Activated CD4-positive, alpha-beta T cell treated with anti-CD3 and anti-CD28 coated beads for 36 hours (primary cell): ENCODE measurements at regions not wholly inside any gene's neighbourhood (a gene's known extent, or its start where the extent isn't known, plus 50 kb on each side); places are given as distances from the start of the nearest gene placed in this dataset.
A peak's percentile ranks its signal among the peaks of the same experiment; 100 is the strongest.

Source experiments
- ATAC-seq: fragments of 200-7000 bp; cut with Tn5 transposase; one replicate; pipeline ENCODE4 v1.10.0; 2021; ENCODE audit warnings: mild to moderate bottlenecking, moderate library complexity
- CTCF ChIA-PET: fragments of 350-600 bp; sonication (Branson Sonifier 250); formaldehyde crosslinking; loops from one replicate; lab custom pipeline; 2021; ENCODE audit warnings: antibody characterized with exemption; lab: Charles Lee
- POLR2A ChIA-PET: fragments of 350-600 bp; sonication (Branson Sonifier 250); formaldehyde crosslinking; loops from one replicate; lab custom pipeline; 2021; ENCODE audit warnings: antibody characterized with exemption, inconsistent platforms; lab: Charles Lee
- DNase-seq: peaks from one replicate; pipeline ENCODE4 v3.0.0-alpha.2; 2020
- H3K27ac Mint-ChIP-seq: one replicate; pipeline ENCODE4 v1.8.0; 2021; ENCODE audit warnings: mixed read lengths
- H3K27me3 Mint-ChIP-seq: one replicate; pipeline ENCODE4 v1.8.0; 2021; ENCODE audit warnings: mixed read lengths
- H3K36me3 Mint-ChIP-seq: one replicate; pipeline ENCODE4 v1.8.0; 2021; ENCODE audit warnings: low read depth, mixed read lengths
- H3K4me1 Mint-ChIP-seq: one replicate; pipeline ENCODE4 v1.8.0; 2021; ENCODE audit warnings: mixed read lengths
- H3K4me3 Mint-ChIP-seq: one replicate; pipeline ENCODE4 v1.8.0; 2021; ENCODE audit warnings: mild to moderate bottlenecking, moderate library complexity, mixed read lengths
- H3K9me3 Mint-ChIP-seq: one replicate; pipeline ENCODE4 v1.8.0; 2021; ENCODE audit warnings: low read depth, mixed read lengths
- intact Hi-C, 2 experiments: fragments of 100-400 bp; cut with DNase I in 1 of 2; cut with micrococcal nuclease in 1 of 2; formaldehyde crosslinking; loops; one replicate each; pipeline versions ENCODE4 v1.14.2 to v1.15.1; 2022 to 2024; cut with DNase I, micrococcal nuclease

GRCh38 chr7:130881091-130881798 lies 147.2 kb upstream of the KLF14 start:
- Mint-ChIP-seq H3K4me3 (no peak overlapping the region), H3K9me3 (no peaks in the 10 kb centered on the region), H3K4me1 (peaks cover 48% of the 10 kb centered on the region), H3K36me3 (peaks cover 82% of the 10 kb centered on the region), H3K27me3 (no peaks in the 10 kb centered on the region), H3K27ac (peak overlapping the region; percentile 70)
- intact Hi-C loops = no loop called here
- no peak for ATAC-seq
- CTCF ChIA-PET = interaction anchor here (1.0 to 1.9 kb wide), 3 partner anchors 9 to 17 kb away, joined by 3 to 7 read pairs (median 3); no protein-coding TSS in a partner anchor
- POLR2A ChIA-PET = interaction anchor here (0.6 kb wide), 1 partner anchor 994 kb away, joined by 3 read pairs; no protein-coding TSS in a partner anchor
- DNase-seq = no peak

GRCh38 chr7:130881799-130882141 lies 147.8 kb upstream of the KLF14 start:
- CTCF ChIA-PET = interaction anchor here (1.0 to 1.9 kb wide), 3 partner anchors 9 to 17 kb away, joined by 3 to 7 read pairs (median 3); no protein-coding TSS in a partner anchor
- Mint-ChIP-seq H3K27ac (peak overlapping the region; percentile 44), H3K27me3 (no peaks in the 10 kb centered on the region), H3K4me3 (no peak overlapping the region), H3K4me1 (peaks cover 48% of the 10 kb centered on the region), H3K9me3 (no peaks in the 10 kb centered on the region), H3K36me3 (peaks cover 83% of the 10 kb centered on the region)
- POLR2A ChIA-PET = interaction anchor here (0.6 kb wide), 1 partner anchor 995 kb away, joined by 3 read pairs; no protein-coding TSS in a partner anchor
- DNase-seq = no peak
- intact Hi-C loops = no loop called here
- no peak for ATAC-seq

GRCh38 chr7:130882396-130882795 lies 148.4 kb upstream of the KLF14 start:
- Mint-ChIP-seq H3K4me3 (no peak overlapping the region), H3K27me3 (no peaks in the 10 kb centered on the region), H3K4me1 (peaks cover 51% of the 10 kb centered on the region), H3K27ac (peak overlapping the region; percentile 44), H3K36me3 (peaks cover 83% of the 10 kb centered on the region), H3K9me3 (no peaks in the 10 kb centered on the region)
- ATAC-seq = no peak
- ChIA-PET POLR2A (no interaction called here), CTCF (interaction anchor here (1.0 to 1.9 kb wide), 3 partner anchors 8 to 16 kb away, joined by 3 to 7 read pairs (median 3); no protein-coding TSS in a partner anchor)
- no peak for DNase-seq
- intact Hi-C loops = no loop called here

- DNase-seq (no peak), ATAC-seq (no peak)
- intact Hi-C loops = no loop called here
- Mint-ChIP-seq H3K4me3 (no peak overlapping the region), H3K36me3 (peaks cover 86% of the 10 kb centered on the region), H3K27me3 (no peaks in the 10 kb centered on the region), H3K4me1 (peaks cover 56% of the 10 kb centered on the region), H3K9me3 (no peaks in the 10 kb centered on the region), H3K27ac (no peak overlapping the region)
- POLR2A ChIA-PET = no interaction called here
- CTCF ChIA-PET = interaction anchor here (1.1 to 1.5 kb wide), 4 partner anchors 9 to 95 kb away, joined by 3 to 5 read pairs (median 4); no protein-coding TSS in a partner anchor
Measured at GRCh38 chr7:130883928-130884327, 149.9 kb upstream of the KLF14 start.

DNA sequence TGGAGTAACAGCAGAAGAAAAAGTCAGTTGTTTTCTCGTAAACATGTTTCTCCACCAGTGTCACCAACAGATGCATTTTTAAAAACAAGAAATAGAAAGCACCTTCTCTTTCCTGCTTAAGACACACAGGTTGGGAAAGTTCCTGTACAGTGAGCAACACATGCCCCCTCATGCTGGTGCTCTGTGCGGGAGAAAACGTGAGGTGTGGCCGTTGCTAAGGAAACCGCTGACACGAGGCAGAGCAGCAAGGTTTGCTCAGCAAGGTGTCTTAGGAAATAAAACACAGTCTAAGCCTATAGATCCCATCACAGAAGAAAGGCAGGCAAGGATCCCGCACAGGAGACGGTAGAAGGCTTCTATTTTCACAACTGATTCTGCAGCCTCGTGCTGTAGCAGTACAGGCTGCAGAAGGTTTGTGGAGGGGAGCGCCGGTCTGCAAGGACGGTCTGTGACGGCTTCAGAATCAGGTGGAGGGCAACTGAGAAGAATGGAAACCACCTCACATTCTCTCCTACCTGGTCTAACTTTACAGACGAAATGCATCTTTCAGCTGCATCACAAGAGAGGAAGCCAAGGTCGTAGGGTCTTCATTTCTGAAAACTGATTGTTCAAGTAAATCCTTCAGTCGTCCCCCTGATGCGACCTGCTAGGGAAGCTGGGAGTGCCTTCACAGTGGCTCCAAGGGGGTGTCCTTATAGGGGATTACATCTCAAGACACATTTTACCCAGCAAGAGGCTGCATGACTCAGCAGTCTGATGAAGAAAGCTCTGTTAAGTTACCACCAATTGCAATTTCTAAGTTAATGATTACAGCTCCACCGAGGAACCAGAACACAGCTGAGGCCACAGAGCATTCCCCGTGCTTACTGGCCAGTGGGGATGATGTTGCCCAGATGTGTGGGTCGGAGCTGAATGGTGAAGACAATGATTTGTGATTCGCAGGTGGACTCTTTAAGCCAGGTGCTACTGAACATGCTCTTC lies 150.7 kb upstream of the KLF14 start:
- Mint-ChIP-seq H3K27ac (peak overlapping the region; percentile 63), H3K4me3 (no peak overlapping the region), H3K36me3 (peaks cover 81% of the 10 kb centered on the region), H3K27me3 (no peaks in the 10 kb centered on the region), H3K4me1 (peaks cover 52% of the 10 kb centered on the region), H3K9me3 (no peaks in the 10 kb centered on the region)
- intact Hi-C loops = no loop called here
- POLR2A ChIA-PET = interaction anchor here (0.6 to 0.7 kb wide), 2 partner anchors 62 to 729 kb away, joined by 4 to 9 read pairs; no protein-coding TSS in a partner anchor
- ATAC-seq (no peak), DNase-seq (no peak)
- CTCF ChIA-PET = interaction anchor here (0.6 to 2.7 kb wide), 6 partner anchors 9 to 345 kb away, joined by 3 to 16 read pairs (median 3); no protein-coding TSS in a partner anchor

GRCh38 chr7:130886438-130887135 lies 152.6 kb upstream of the KLF14 start:
- ChIA-PET POLR2A (interaction anchor here (0.6 kb wide), 1 partner anchor 629 kb away, joined by 3 read pairs; no protein-coding TSS in a partner anchor), CTCF (interaction anchor here (2.7 kb wide), 1 partner anchor 9 kb away, joined by 16 read pairs; no protein-coding TSS in a partner anchor)
- peak overlapping the region; percentile 76 for H3K27ac Mint-ChIP-seq
- DNase-seq (no peak), ATAC-seq (no peak)
- H3K9me3 Mint-ChIP-seq = no peaks in the 10 kb centered on the region
- peaks cover 84% of the 10 kb centered on the region for H3K36me3 Mint-ChIP-seq
- H3K4me3 Mint-ChIP-seq = no peak overlapping the region
- intact Hi-C loops = no loop called here
- no peaks in the 10 kb centered on the region for H3K27me3 Mint-ChIP-seq
- H3K4me1 Mint-ChIP-seq = peaks cover 59% of the 10 kb centered on the region

DNA sequence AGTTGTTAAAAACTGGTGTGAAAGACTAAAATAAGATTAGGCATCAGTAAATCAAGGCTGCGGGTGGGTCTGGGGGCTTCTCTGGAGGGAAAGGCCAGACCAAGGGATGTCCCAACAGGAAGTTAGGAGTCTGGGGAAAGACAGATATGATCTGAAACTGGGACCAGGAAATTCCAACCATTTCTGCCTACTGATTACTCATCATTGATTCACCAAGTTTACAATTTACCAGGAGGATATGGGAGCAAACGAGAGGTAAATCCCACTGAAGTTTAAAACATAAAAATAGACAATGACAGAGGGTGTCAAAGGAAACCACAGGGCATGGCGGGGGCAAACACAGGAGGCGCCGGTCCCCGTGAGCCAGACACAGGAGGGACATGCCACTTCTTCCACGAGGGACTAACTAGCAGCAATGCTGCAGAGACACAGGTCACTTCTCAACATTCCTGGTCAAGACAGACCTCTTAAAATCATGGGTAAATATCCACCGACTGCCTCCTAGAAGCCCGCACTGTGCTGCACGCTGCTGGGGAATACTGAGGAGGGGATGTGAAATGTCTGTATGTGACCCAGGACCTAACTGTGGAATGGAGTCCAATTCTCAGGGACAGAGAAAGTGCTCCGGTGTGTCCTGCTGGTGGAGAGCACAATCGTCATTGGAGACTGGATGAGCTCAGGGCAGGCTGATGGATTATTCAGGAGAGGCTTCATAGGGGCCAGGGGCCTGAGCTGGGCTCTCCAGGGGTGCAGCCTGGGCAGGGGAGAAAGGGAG lies 153.4 kb upstream of the KLF14 start:
- intact Hi-C loops = no loop called here
- H3K27me3 Mint-ChIP-seq = no peaks in the 10 kb centered on the region
- no peaks in the 10 kb centered on the region for H3K9me3 Mint-ChIP-seq
- ChIA-PET POLR2A (interaction anchor here (0.5 to 0.6 kb wide), 2 partner anchors 30 to 628 kb away, joined by 3 to 4 read pairs; no protein-coding TSS in a partner anchor), CTCF (interaction anchor here (2.7 kb wide), 1 partner anchor 9 kb away, joined by 16 read pairs; no protein-coding TSS in a partner anchor)
- peaks cover 80% of the 10 kb centered on the region for H3K36me3 Mint-ChIP-seq
- ATAC-seq = no peak
- H3K27ac Mint-ChIP-seq = peak overlapping the region; percentile 76
- peaks cover 54% of the 10 kb centered on the region for H3K4me1 Mint-ChIP-seq
- no peak for DNase-seq
- no peak overlapping the region for H3K4me3 Mint-ChIP-seq

GRCh38 chr7:130887957-130888371 lies 154.0 kb upstream of the KLF14 start:
- peaks cover 55% of the 10 kb centered on the region for H3K4me1 Mint-ChIP-seq
- DNase-seq = no peak
- no peaks in the 10 kb centered on the region for H3K27me3 Mint-ChIP-seq
- peak overlapping the region; percentile 76 for H3K27ac Mint-ChIP-seq
- intact Hi-C loops = no loop called here
- peak; percentile 9 for ATAC-seq
- H3K9me3 Mint-ChIP-seq = no peaks in the 10 kb centered on the region
- CTCF ChIA-PET = interaction anchor here (1.1 kb wide), 1 partner anchor 9 kb away, joined by 3 read pairs; no protein-coding TSS in a partner anchor
- POLR2A ChIA-PET = no interaction called here
- no peak overlapping the region for H3K4me3 Mint-ChIP-seq
- peaks cover 80% of the 10 kb centered on the region for H3K36me3 Mint-ChIP-seq

GRCh38 chr7:130888468-130888867 lies 154.5 kb upstream of the KLF14 start:
- ChIA-PET CTCF (interaction anchor here (1.1 kb wide), 1 partner anchor 8 kb away, joined by 3 read pairs; no protein-coding TSS in a partner anchor), POLR2A (no interaction called here)
- H3K4me1 Mint-ChIP-seq = peaks cover 59% of the 10 kb centered on the region
- ATAC-seq (no peak), DNase-seq (peak; percentile 4)
- peak overlapping the region; percentile 76 for H3K27ac Mint-ChIP-seq
- peaks cover 80% of the 10 kb centered on the region for H3K36me3 Mint-ChIP-seq
- H3K9me3 Mint-ChIP-seq = no peaks in the 10 kb centered on the region
- no peak overlapping the region for H3K4me3 Mint-ChIP-seq
- H3K27me3 Mint-ChIP-seq = no peaks in the 10 kb centered on the region
- intact Hi-C loops = no loop called here
